ENCODE measurements at regions not wholly inside any gene's neighbourhood (a gene's known extent, or its start where the extent isn't known, plus 50 kb on each side); places are given as distances from the start of the nearest gene placed in this dataset.

GRCh38 chr1:187853505-187853904 lies 1024.8 kb downstream of the PLA2G4A start:
- no peak for TF ChIP-seq CTCF (IDR thresholded peaks at IDR 0.05; ENCODE audit: low read length)
- no peak for TF ChIP-seq EZH2 (IDR thresholded peaks at IDR 0.05; ENCODE audit: borderline replicate concordance, low read length)
